ENCODE measurements at regions not wholly inside any gene's neighbourhood (a gene's known extent, or its start where the extent isn't known, plus 50 kb on each side); places are given as distances from the start of the nearest gene placed in this dataset.

- ChIA-PET CTCF (no interaction called here), RAD21 (ENCODE audit: low non-redundant PET in 1 of 2, low total read pairs in 2 of 2, uncharacterized antibody in 2 of 2, unreplicated experiment in 2 of 2) (no interaction called here), POLR2A (no interaction called here)
- Histone ChIP-seq H3K36me3 (ENCODE audit: control insufficient read depth in 1 of 2, insufficient read depth in 2 of 2, low read length in 2 of 2) (no peaks in the 10 kb centered on the region), H3K9me3 (ENCODE audit: control insufficient read depth in 1 of 2, insufficient read depth in 1 of 2, low read depth in 1 of 2, low read length in 2 of 2) (no peaks in the 10 kb centered on the region), H3K4me1 (ENCODE audit: control insufficient read depth in 1 of 2, insufficient read depth in 2 of 2, low read length in 2 of 2) (no peaks in the 10 kb centered on the region), H3K79me2 (ENCODE audit: insufficient read depth, low read length) (no peaks in the 10 kb centered on the region), H3K4me2 (ENCODE audit: low read length) (no peak overlapping the region), H3K27ac (ENCODE audit: low read depth, low read length) (no peak overlapping the region), H2AFZ (ENCODE audit: low read depth, low read length, poor library complexity, severe bottlenecking) (no peak overlapping the region), H3K4me3 (replicated peaks in 1 of 2; ENCODE audit: low read depth in 1 of 2, low read length in 2 of 2) (no peak overlapping the region), H3K9ac (ENCODE audit: low read length) (no peak overlapping the region), H4K20me1 (ENCODE audit: insufficient read depth) (no peaks in the 10 kb centered on the region), H3K27me3 (ENCODE audit: insufficient read depth, low read length) (peaks cover 21% of the 10 kb centered on the region), H3K9me2 (ENCODE audit: insufficient read depth) (no peaks in the 10 kb centered on the region)
- TF ChIP-seq CBX3 (IDR thresholded peaks at IDR 0.05; ENCODE audit: low read depth) (no peak), YY1 (IDR thresholded peaks at IDR 0.05; ENCODE audit: extremely low read depth, insufficient replicate concordance, low read depth, low read length) (no peak), POLR2AphosphoS5 (IDR thresholded peaks at IDR 0.05; ENCODE audit: low read depth, low read length) (no peak), ELF1 (IDR thresholded peaks at IDR 0.05; ENCODE audit: borderline replicate concordance, low read depth) (no peak), ZNF274 (IDR thresholded peaks at IDR 0.05; ENCODE audit: low read depth, low read length) (no peak), ATF3 (IDR thresholded peaks at IDR 0.05) (no peak), SP1 (IDR thresholded peaks at IDR 0.05; ENCODE audit: low read depth) (no peak), ZFX (IDR thresholded peaks at IDR 0.05) (no peak), RAD21 (IDR thresholded peaks at IDR 0.05; ENCODE audit: low read depth) (no peak), TCF7L2 (IDR thresholded peaks at IDR 0.05; ENCODE audit: borderline replicate concordance, extremely low read depth, insufficient read depth, insufficient read length) (no peak)
- TF ChIP-seq, protein P1, sequence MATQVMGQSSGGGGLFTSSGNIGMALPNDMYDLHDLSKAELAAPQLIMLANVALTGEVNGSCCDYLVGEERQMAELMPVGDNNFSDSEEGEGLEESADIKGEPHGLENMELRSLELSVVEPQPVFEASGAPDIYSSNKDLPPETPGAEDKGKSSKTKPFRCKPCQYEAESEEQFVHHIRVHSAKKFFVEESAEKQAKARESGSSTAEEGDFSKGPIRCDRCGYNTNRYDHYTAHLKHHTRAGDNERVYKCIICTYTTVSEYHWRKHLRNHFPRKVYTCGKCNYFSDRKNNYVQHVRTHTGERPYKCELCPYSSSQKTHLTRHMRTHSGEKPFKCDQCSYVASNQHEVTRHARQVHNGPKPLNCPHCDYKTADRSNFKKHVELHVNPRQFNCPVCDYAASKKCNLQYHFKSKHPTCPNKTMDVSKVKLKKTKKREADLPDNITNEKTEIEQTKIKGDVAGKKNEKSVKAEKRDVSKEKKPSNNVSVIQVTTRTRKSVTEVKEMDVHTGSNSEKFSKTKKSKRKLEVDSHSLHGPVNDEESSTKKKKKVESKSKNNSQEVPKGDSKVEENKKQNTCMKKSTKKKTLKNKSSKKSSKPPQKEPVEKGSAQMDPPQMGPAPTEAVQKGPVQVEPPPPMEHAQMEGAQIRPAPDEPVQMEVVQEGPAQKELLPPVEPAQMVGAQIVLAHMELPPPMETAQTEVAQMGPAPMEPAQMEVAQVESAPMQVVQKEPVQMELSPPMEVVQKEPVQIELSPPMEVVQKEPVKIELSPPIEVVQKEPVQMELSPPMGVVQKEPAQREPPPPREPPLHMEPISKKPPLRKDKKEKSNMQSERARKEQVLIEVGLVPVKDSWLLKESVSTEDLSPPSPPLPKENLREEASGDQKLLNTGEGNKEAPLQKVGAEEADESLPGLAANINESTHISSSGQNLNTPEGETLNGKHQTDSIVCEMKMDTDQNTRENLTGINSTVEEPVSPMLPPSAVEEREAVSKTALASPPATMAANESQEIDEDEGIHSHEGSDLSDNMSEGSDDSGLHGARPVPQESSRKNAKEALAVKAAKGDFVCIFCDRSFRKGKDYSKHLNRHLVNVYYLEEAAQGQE (IDR thresholded peaks at IDR 0.05; ENCODE audit: low read depth) = no peak
- ATAC-seq (no peak), DNase-seq (ENCODE audit: low read depth, low spot score) (no peak)
- no TSS peak for BruUV-seq (replicated peaks)
- intact Hi-C loops (cut with micrococcal nuclease) = no loop called here
Measured at GRCh38 chr5:169398515-169398914, 97.6 kb upstream of the SLIT3 start.

Measured in HCT116 (cell line).